ENCODE measurements at regions not wholly inside any gene's neighbourhood (a gene's known extent, or its start where the extent isn't known, plus 50 kb on each side); places are given as distances from the start of the nearest gene placed in this dataset.
"Not testable (repeated sequence)": the region's sequence is repeated elsewhere in the genome, so short reads cannot be mapped to it uniquely, and the experiment has no call there.

- no peak overlapping the region for H3K4me3 ChIP-seq (ENCODE audit: low read depth, low read length)
- no peak for TF ChIP-seq CTCF (IDR thresholded peaks at IDR 0.05; ENCODE audit: control insufficient read depth, extremely low read depth, insufficient read depth)
- DNase-seq (ENCODE audit: low read depth), result no peak
These were observed 57.1 kb downstream of the GRIN2B start for GRCh38 chr12:13924286-13924685.

GRCh38 chr12:13918897-13919296, 62.5 kb downstream of the GRIN2B start:
- H3K4me3 ChIP-seq (ENCODE audit: low read depth, low read length), result no peak overlapping the region
- TF ChIP-seq CTCF (IDR thresholded peaks at IDR 0.05; ENCODE audit: control insufficient read depth, extremely low read depth, insufficient read depth), result no peak
- no peak for DNase-seq (ENCODE audit: low read depth)

GRCh38 chr12:13915096-13915495, 66.3 kb downstream of the GRIN2B start:
- no peak for TF ChIP-seq CTCF (IDR thresholded peaks at IDR 0.05; ENCODE audit: control insufficient read depth, extremely low read depth, insufficient read depth)
- H3K4me3 ChIP-seq (ENCODE audit: low read depth, low read length), result no peak overlapping the region
- DNase-seq (ENCODE audit: low read depth), result no peak

GRCh38 chr12:13913371-13913770, 68.0 kb downstream of the GRIN2B start:
- no peak overlapping the region for H3K4me3 ChIP-seq (ENCODE audit: low read depth, low read length)
- TF ChIP-seq CTCF (IDR thresholded peaks at IDR 0.05; ENCODE audit: control insufficient read depth, extremely low read depth, insufficient read depth), result no peak
- DNase-seq (ENCODE audit: low read depth), result no peak

- TF ChIP-seq CTCF (IDR thresholded peaks at IDR 0.05; ENCODE audit: control insufficient read depth, extremely low read depth, insufficient read depth), result no peak
- no peak for DNase-seq (ENCODE audit: low read depth)
- H3K4me3 ChIP-seq (ENCODE audit: low read depth, low read length), result no peak overlapping the region
These were observed 69.4 kb downstream of the GRIN2B start for GRCh38 chr12:13911756-13912554.

GRCh38 chr12:13905794-13906193, 75.6 kb downstream of the GRIN2B start:
- no peak overlapping the region for H3K4me3 ChIP-seq (ENCODE audit: low read depth, low read length)
- DNase-seq (ENCODE audit: low read depth), result no peak
- no peak for TF ChIP-seq CTCF (IDR thresholded peaks at IDR 0.05; ENCODE audit: control insufficient read depth, extremely low read depth, insufficient read depth)

GRCh38 chr12:13900718-13901117, 80.7 kb downstream of the GRIN2B start:
- no peak overlapping the region for H3K4me3 ChIP-seq (ENCODE audit: low read depth, low read length)
- no peak for TF ChIP-seq CTCF (IDR thresholded peaks at IDR 0.05; ENCODE audit: control insufficient read depth, extremely low read depth, insufficient read depth)
- DNase-seq (ENCODE audit: low read depth), result no peak

GRCh38 chr12:13898387-13898786, 83.0 kb downstream of the GRIN2B start:
- DNase-seq (ENCODE audit: low read depth); H3K4me3 ChIP-seq (ENCODE audit: low read depth, low read length): not testable (repeated sequence)

All from LNCaP clone FGC (cell line).